HL-60 (cell line): ENCODE measurements at regions not wholly inside any gene's neighbourhood (a gene's known extent, or its start where the extent isn't known, plus 50 kb on each side); places are given as distances from the start of the nearest gene placed in this dataset.

ENCODE experiments used
- DNase-seq, 2 experiments: peaks; one replicate each; pipeline ENCODE4 v3.0.0-alpha.2; 2010 to 2020; ENCODE audit warnings: low read depth in 1 of 2, low spot score in 1 of 2
- H3K27ac ChIP-seq: fragments of 250-450 bp; sonication (Bioruptor Pico); replicated peaks from 2 replicates; pipeline ENCODE4 v1.5.1; 2020; ENCODE audit warnings: mild to moderate bottlenecking, moderate library complexity
- H3K27me3 ChIP-seq: fragments of 250-450 bp; sonication (Bioruptor Pico); 2 replicates; pipeline ENCODE4 v1.5.1; 2021; ENCODE audit warnings: mild to moderate bottlenecking, moderate library complexity; ENCODE audit not compliant: insufficient read depth, poor library complexity, severe bottlenecking
- H3K4me3 ChIP-seq: replicated peaks from 2 replicates; pipeline ENCODE4 v1.5.1; 2011; ENCODE audit warnings: mild to moderate bottlenecking, control low read depth, low read length; ENCODE audit not compliant: insufficient read depth
- CTCF ChIP-seq: IDR thresholded peaks from one replicate; pipeline ENCODE4 v1.5.1; 2011; ENCODE audit warnings: low read length, control low read depth, inconsistent platforms; ENCODE audit not compliant: insufficient read depth
- GABPA ChIP-seq: IDR thresholded peaks from 2 replicates; pipeline ENCODE4 v1.6.1; 2012; ENCODE audit warnings: low read depth
- POLR2AphosphoS5 ChIP-seq: IDR thresholded peaks from 2 replicates; pipeline ENCODE4 v1.6.1; 2012; ENCODE audit warnings: low read depth
- SPI1 ChIP-seq: IDR thresholded peaks from 2 replicates; pipeline ENCODE4 v1.6.1; 2012; ENCODE audit warnings: low read depth, mild to moderate bottlenecking, borderline replicate concordance
- TF ChIP-seq, protein P1 (sequence below): IDR thresholded peaks from 2 replicates; pipeline ENCODE4 v1.6.1; 2012; ENCODE audit warnings: low read depth; ENCODE audit not compliant: insufficient replicate concordance

GRCh38 chr22:34946339-34946985, 119.5 kb upstream of the ISX start:
- Histone ChIP-seq H3K4me3 (no peak overlapping the region), H3K27me3 (no peaks in the 10 kb centered on the region), H3K27ac (no peak overlapping the region)
- no peak for DNase-seq
- TF ChIP-seq POLR2AphosphoS5 (no peak), CTCF (no peak), GABPA (no peak), SPI1 (no peak)
- TF ChIP-seq, protein P1, sequence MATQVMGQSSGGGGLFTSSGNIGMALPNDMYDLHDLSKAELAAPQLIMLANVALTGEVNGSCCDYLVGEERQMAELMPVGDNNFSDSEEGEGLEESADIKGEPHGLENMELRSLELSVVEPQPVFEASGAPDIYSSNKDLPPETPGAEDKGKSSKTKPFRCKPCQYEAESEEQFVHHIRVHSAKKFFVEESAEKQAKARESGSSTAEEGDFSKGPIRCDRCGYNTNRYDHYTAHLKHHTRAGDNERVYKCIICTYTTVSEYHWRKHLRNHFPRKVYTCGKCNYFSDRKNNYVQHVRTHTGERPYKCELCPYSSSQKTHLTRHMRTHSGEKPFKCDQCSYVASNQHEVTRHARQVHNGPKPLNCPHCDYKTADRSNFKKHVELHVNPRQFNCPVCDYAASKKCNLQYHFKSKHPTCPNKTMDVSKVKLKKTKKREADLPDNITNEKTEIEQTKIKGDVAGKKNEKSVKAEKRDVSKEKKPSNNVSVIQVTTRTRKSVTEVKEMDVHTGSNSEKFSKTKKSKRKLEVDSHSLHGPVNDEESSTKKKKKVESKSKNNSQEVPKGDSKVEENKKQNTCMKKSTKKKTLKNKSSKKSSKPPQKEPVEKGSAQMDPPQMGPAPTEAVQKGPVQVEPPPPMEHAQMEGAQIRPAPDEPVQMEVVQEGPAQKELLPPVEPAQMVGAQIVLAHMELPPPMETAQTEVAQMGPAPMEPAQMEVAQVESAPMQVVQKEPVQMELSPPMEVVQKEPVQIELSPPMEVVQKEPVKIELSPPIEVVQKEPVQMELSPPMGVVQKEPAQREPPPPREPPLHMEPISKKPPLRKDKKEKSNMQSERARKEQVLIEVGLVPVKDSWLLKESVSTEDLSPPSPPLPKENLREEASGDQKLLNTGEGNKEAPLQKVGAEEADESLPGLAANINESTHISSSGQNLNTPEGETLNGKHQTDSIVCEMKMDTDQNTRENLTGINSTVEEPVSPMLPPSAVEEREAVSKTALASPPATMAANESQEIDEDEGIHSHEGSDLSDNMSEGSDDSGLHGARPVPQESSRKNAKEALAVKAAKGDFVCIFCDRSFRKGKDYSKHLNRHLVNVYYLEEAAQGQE: no peak

DNA sequence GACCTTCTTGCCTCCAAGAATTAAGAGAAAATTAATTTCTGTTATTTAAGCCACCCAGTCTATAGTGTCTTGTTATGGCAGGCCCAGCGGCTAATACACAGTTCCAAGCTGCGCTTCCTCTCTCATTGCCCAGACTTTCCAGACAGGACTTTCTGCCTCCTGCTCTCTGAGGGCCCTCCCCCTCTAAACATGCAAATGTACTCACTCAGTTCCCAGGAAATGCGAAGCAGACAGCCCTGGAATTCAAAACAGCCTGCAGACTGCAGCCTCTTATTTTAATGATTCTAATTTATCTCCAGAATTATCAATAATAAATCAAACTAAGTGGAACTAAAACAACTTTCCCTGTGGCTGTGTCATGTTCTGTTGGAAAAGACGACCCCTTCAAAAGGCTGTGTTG, 115.5 kb upstream of the ISX start:
- no peak overlapping the region for H3K4me3 ChIP-seq
- no peak for DNase-seq
- H3K27ac ChIP-seq: no peak overlapping the region
- TF ChIP-seq POLR2AphosphoS5: no peak
- TF ChIP-seq, protein P1: no peak
- no peak for TF ChIP-seq CTCF
- TF ChIP-seq GABPA: no peak
- no peak for TF ChIP-seq SPI1
- H3K27me3 ChIP-seq: no peaks in the 10 kb centered on the region

- TF ChIP-seq, protein P1: no peak
- TF ChIP-seq POLR2AphosphoS5 (no peak), SPI1 (no peak), CTCF (no peak), GABPA (no peak)
- H3K4me3 ChIP-seq: no peak overlapping the region
- DNase-seq: no peak
- no peaks in the 10 kb centered on the region for H3K27me3 ChIP-seq
- H3K27ac ChIP-seq: no peak overlapping the region
Measured at GRCh38 chr22:34951212-34951611, 114.7 kb upstream of the ISX start.
